SK-N-SH treated with all-trans-retinoic acid at 6 μM for 48 hours (cell line): ENCODE measurements at regions not wholly inside any gene's neighbourhood (a gene's known extent, or its start where the extent isn't known, plus 50 kb on each side); places are given as distances from the start of the nearest gene placed in this dataset.

ENCODE experiments used
- ATAC-seq: fragments of 200-7000 bp; cut with Tn5 transposase; 3 replicates; pipeline ENCODE4 v1.9.1; 2020; ENCODE audit warnings: mild to moderate bottlenecking, moderate library complexity
- BACH2 ChIP-seq: fragments of 250-450 bp; sonication (Bioruptor Pico); IDR thresholded peaks from 2 replicates; pipeline ENCODE4 v1.9.0; 2021; ENCODE audit warnings: mild to moderate bottlenecking, borderline replicate concordance
- CREB5 ChIP-seq: fragments of 250-450 bp; sonication (Bioruptor Pico); IDR thresholded peaks from 2 replicates; pipeline ENCODE4 v1.5.1; 2020; ENCODE audit warnings: low read depth, mild to moderate bottlenecking, moderate library complexity
- CSDC2 ChIP-seq: fragments of 250-450 bp; sonication (Bioruptor Pico); IDR thresholded peaks from 2 replicates; pipeline ENCODE4 v1.5.0; 2020; ENCODE audit warnings: mild to moderate bottlenecking, moderate library complexity
- CSRNP3 ChIP-seq: fragments of 250-450 bp; sonication (Bioruptor Pico); IDR thresholded peaks from 2 replicates; pipeline ENCODE4 v1.5.1; 2021; ENCODE audit warnings: mild to moderate bottlenecking, moderate library complexity
- ESRRG ChIP-seq: fragments of 250-450 bp; sonication (Bioruptor Pico); IDR thresholded peaks from 2 replicates; pipeline ENCODE4 v1.6.1; 2021; ENCODE audit warnings: mild to moderate bottlenecking
- GLIS3 ChIP-seq: fragments of 250-450 bp; sonication (Bioruptor Pico); IDR thresholded peaks from 2 replicates; pipeline ENCODE4 v1.5.0; 2020; ENCODE audit warnings: mild to moderate bottlenecking, moderate library complexity
- ISL1 ChIP-seq: fragments of 250-450 bp; sonication (Bioruptor Pico); IDR thresholded peaks from 2 replicates; pipeline ENCODE4 v2.1.2; 2022; ENCODE audit warnings: mild to moderate bottlenecking, moderate library complexity
- OSR1 ChIP-seq: fragments of 250-450 bp; sonication (Bioruptor Pico); IDR thresholded peaks from 2 replicates; pipeline ENCODE4 v1.8.0; 2022; ENCODE audit warnings: moderate library complexity, mild to moderate bottlenecking, inconsistent platforms
- PATZ1 ChIP-seq: fragments of 250-450 bp; sonication (Bioruptor Pico); IDR thresholded peaks from 2 replicates; pipeline ENCODE4 v1.8.0; 2020; ENCODE audit warnings: mild to moderate bottlenecking, moderate library complexity, borderline replicate concordance
- POU6F1 ChIP-seq: fragments of 250-450 bp; sonication (Bioruptor Pico); IDR thresholded peaks from 2 replicates; pipeline ENCODE4 v1.8.0; 2021; ENCODE audit warnings: low read depth, mild to moderate bottlenecking, moderate library complexity, borderline replicate concordance
- PPARA ChIP-seq: fragments of 250-450 bp; sonication (Bioruptor Pico); IDR thresholded peaks from 2 replicates; pipeline ENCODE4 v1.5.0; 2020; ENCODE audit warnings: mild to moderate bottlenecking, borderline replicate concordance
- RARB ChIP-seq: fragments of 250-450 bp; sonication (Bioruptor Pico); IDR thresholded peaks from 2 replicates; pipeline ENCODE4 v1.8.0; 2021; ENCODE audit warnings: mild to moderate bottlenecking, moderate library complexity
- SNAI2 ChIP-seq: fragments of 250-450 bp; sonication (Bioruptor Pico); IDR thresholded peaks from 2 replicates; pipeline ENCODE4 v1.5.0; 2020; ENCODE audit warnings: mild to moderate bottlenecking, moderate library complexity
- TOX ChIP-seq: fragments of 250-450 bp; sonication (Bioruptor Pico); IDR thresholded peaks from 2 replicates; pipeline ENCODE4 v1.8.0; 2021; ENCODE audit warnings: mild to moderate bottlenecking, moderate library complexity, borderline replicate concordance
- ZC3H10 ChIP-seq: fragments of 250-450 bp; sonication (Bioruptor Pico); IDR thresholded peaks from 2 replicates; pipeline ENCODE4 v1.5.1; 2021; ENCODE audit warnings: mild to moderate bottlenecking, moderate library complexity
- ZFP30 ChIP-seq: fragments of 450-650 bp; formaldehyde crosslinking; IDR thresholded peaks from 2 replicates; pipeline ENCODE4 v1.5.0; 2022; ENCODE audit warnings: mild to moderate bottlenecking, moderate library complexity
- ZNF70 ChIP-seq: fragments of 450-650 bp; formaldehyde crosslinking; IDR thresholded peaks from 2 replicates; pipeline ENCODE4 v1.5.0; 2020; ENCODE audit warnings: mild to moderate bottlenecking, moderate library complexity
- ZNF8 ChIP-seq: fragments of 450-650 bp; formaldehyde crosslinking; IDR thresholded peaks from 2 replicates; pipeline ENCODE4 v1.5.0; 2020; ENCODE audit warnings: mild to moderate bottlenecking, moderate library complexity

- ATAC-seq = no peak
- TF ChIP-seq ZNF8 (CRISPR knock-in tag) (no peak), OSR1 (CRISPR knock-in tag) (no peak), ISL1 (CRISPR knock-in tag) (no peak), POU6F1 (CRISPR knock-in tag) (no peak), SNAI2 (CRISPR knock-in tag) (no peak), ZC3H10 (CRISPR knock-in tag) (no peak), CSDC2 (CRISPR knock-in tag) (no peak), CSRNP3 (CRISPR knock-in tag) (no peak), PATZ1 (no peak)
Measured at GRCh38 chr5:33059081-33059480, 348.0 kb downstream of the NPR3 start.

GRCh38 chr5:33065131-33065530 is 354.0 kb downstream of the NPR3 start:
- TF ChIP-seq BACH2 (CRISPR knock-in tag) = no peak
- no peak for TF ChIP-seq CREB5 (CRISPR knock-in tag)
- TF ChIP-seq PATZ1 = no peak
- no peak for TF ChIP-seq PPARA (CRISPR knock-in tag)
- no peak for TF ChIP-seq GLIS3 (CRISPR knock-in tag)
- TF ChIP-seq POU6F1 (CRISPR knock-in tag) = no peak
- TF ChIP-seq CSDC2 (CRISPR knock-in tag) = no peak
- TF ChIP-seq ZFP30 (CRISPR knock-in tag) = no peak
- no peak for TF ChIP-seq OSR1 (CRISPR knock-in tag)
- TF ChIP-seq SNAI2 (CRISPR knock-in tag) = no peak
- TF ChIP-seq ZNF8 (CRISPR knock-in tag) = no peak
- TF ChIP-seq ZNF70 = no peak
- TF ChIP-seq RARB (CRISPR knock-in tag) = no peak
- no peak for ATAC-seq

- TF ChIP-seq GLIS3 (CRISPR knock-in tag) = no peak
- no peak for TF ChIP-seq ZFP30 (CRISPR knock-in tag)
- no peak for TF ChIP-seq CSRNP3 (CRISPR knock-in tag)
- no peak for TF ChIP-seq ZNF70
- TF ChIP-seq ISL1 (CRISPR knock-in tag) = no peak
- no peak for TF ChIP-seq PPARA (CRISPR knock-in tag)
- no peak for TF ChIP-seq CREB5 (CRISPR knock-in tag)
- no peak for TF ChIP-seq TOX (CRISPR knock-in tag)
- TF ChIP-seq POU6F1 (CRISPR knock-in tag) = no peak
- TF ChIP-seq ESRRG = no peak
Measured at GRCh38 chr5:33067291-33067690, 356.2 kb downstream of the NPR3 start.

More at GRCh38 chr5:33067291-33067690, 356.2 kb downstream of the NPR3 start:
- ATAC-seq = no peak
